RPMI8226 (cell line): ENCODE measurements at regions not wholly inside any gene's neighbourhood (a gene's known extent, or its start where the extent isn't known, plus 50 kb on each side); places are given as distances from the start of the nearest gene placed in this dataset.
"Not testable (repeated sequence)": the region's sequence is repeated elsewhere in the genome, so short reads cannot be mapped to it uniquely, and the experiment has no call there.

Experiments
- DNase-seq: peaks from one replicate; pipeline ENCODE4 v3.0.0-alpha.2; 2015

DNA sequence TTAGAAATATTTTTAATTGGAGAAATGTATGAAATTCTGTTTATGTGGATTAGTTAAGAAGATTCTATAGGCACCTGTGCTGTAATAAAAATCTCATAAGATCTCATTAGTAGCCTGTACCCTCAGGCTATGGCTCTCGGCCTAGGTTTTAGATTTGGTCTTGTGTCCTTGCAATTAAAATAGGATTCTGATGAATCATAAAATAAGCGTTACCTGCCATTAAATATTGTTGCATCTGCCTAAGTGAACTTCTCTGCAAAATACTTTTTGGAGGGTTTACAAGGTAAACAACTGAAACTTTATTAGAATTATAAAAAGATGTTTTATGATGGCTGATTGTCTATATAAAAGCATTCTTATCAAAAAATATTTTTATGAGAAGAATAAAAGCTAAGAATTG lies 804.1 kb upstream of the ANO3 start:
- no peak for DNase-seq

GRCh38 chr11:25529572-25529971 lies 802.4 kb upstream of the ANO3 start:
- no peak for DNase-seq

DNA sequence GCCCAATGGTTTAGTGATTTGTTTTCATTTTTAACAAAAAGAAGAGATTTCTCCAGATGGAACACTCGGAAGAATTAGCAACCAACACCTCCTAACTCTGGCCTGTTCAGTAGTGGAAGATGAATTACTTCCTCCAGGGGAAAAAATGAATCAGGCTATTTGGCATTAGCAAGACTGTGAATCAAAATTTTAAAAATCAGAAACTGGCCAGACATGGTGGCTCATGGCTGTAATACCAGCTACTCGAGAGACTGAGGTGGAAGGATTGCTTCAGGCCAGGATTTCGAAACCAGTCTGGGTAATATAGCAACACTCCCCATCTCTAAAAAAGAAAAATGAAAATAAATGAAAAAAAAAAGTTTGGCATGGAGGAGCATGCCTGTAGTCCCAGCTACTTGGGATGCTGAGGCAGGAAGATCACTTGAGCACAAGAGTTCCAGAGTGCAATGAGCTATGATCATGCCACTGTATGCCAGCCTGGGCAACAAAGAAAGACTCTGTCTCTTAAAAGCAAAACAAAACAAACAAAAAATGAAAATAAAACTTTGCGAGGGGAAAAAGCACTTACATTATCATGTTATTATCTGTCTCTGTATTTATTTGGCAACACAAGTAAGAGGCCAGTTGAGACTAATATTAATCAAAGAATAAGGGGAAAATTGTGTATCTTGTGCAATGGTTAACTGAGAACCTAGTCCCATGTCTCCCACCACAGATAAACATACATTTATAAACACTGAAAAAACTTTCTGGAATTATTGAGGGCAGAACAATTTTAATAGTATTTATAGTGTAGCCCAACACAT lies 796.3 kb upstream of the ANO3 start:
- no peak for DNase-seq

- no peak for DNase-seq
These were observed 795.6 kb upstream of the ANO3 start for GRCh38 chr11:25536289-25536688.

- DNase-seq, result no peak
These were observed 794.5 kb upstream of the ANO3 start for GRCh38 chr11:25537393-25537792.

DNA sequence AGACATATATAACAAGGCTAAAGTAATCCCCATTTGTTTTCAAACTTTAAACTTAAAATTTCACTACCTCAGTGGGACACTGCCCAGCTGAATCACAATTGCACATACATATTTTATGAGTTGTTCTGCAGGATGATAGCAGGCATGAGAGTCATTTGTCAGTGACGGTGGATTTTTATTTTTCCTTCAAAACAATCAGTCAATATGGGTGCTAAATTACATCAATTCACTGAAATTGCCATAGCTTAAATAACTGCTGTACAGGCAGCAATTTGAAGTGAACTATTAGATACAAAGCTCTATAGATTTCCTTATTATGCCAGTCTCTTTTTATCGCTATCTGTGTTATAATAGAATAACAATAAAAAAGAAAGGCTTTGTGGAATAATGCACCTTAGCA lies 784.6 kb upstream of the ANO3 start:
- DNase-seq, result no peak

GRCh38 chr11:25562417-25562816 lies 769.5 kb upstream of the ANO3 start:
- DNase-seq, result no peak

DNA sequence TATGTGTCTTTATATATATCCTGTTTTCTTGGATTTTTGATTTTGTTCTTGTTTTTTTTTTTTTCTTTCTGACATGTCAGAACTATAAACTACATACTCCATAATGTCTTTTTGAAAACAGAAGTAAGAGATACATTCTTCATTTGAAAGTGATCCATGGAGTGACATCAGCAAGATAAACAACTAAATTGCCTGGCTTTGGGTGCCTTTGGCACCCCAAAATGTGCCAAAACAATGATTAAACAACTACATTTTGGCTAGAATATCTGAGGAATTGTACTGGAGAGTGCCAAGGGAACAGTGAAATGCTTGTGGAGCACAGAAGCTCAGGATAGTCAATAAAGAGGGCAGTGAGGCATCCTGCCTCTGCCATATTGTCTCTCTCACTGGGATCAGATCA lies 766.1 kb upstream of the ANO3 start:
- DNase-seq, result no peak

GRCh38 chr11:25566298-25567200 lies 765.4 kb upstream of the ANO3 start:
- DNase-seq, result no peak

- DNase-seq, result no peak
These were observed 755.6 kb upstream of the ANO3 start for GRCh38 chr11:25576320-25576719.

GRCh38 chr11:25579554-25579953 lies 752.4 kb upstream of the ANO3 start:
- not testable (repeated sequence) for DNase-seq

DNA sequence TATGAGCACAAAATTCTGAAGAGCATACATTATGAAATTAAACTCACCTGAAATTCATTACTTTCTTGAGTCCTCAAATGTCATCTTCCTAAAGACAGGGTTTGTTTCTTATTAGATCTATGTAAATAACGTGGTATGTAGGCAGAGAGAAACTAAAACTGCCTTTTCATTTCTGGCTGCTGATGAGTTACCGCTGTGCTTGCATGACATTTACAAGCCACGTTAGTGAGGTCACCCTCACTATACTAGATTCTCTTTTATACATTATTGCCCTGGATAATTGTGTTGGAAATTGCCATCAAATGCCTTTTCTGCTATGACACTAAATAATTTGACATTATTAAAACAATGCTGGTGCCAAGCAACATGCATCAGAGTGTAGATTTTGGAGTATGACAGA lies 748.3 kb upstream of the ANO3 start:
- DNase-seq, result no peak

DNA sequence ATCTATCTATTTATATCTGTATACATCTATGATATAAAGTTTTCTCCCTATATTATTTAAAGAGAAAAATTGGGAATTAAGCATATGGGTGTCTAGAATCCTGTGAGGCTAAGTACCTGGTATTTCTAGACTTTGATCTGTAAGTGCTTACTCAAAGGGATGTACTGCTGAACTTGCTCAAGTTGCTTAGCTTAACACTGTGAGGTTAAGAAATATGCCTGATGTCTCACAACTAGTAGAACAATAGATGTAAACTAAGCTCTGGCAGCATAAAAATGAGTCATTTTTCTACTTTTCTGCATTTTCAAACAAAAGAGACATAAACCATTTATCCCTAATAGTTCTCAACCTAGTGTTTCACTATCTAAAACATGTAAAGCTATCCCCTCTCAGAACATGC lies 744.4 kb upstream of the ANO3 start:
- no peak for DNase-seq

DNA sequence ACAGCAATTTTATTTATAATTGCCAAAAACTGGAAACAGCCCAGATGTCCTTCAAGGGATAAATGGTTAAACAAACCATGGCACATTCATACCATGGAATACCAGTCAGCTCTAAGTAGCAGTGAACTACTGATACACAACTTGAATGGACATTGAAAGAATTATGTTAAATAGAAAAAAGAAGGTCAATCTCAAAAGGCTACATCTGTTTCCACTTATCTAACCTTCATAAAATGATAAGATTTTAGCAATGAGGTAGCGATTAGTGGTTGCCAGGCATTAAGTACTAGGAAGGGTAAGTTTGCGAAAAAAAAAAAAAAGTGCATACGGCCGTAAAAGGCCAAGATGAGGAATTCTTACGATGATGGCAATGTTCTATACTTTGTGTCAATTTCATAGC lies 738.7 kb upstream of the ANO3 start:
- DNase-seq, result no peak

GRCh38 chr11:25596701-25597100 lies 735.2 kb upstream of the ANO3 start:
- DNase-seq, result no peak

DNA sequence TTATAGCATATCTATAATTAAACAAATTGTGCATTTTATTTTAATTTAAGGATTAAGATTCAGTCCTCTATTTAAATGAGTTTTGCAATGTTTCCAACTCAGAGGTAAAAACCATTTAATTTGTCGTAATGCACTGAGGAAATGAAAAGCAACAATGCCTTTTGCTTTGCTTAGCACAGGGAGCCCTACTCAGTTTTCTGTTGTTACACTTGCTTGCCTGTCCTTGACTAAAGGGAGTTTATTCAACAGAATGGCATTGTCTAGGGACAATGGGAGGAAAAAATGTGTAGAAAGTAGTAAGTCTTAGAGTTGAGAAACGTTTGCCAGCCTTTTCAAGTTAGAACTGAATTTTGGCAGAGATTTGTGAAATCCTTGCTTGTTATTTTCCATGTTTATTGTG lies 734.2 kb upstream of the ANO3 start:
- DNase-seq, result no peak

DNA sequence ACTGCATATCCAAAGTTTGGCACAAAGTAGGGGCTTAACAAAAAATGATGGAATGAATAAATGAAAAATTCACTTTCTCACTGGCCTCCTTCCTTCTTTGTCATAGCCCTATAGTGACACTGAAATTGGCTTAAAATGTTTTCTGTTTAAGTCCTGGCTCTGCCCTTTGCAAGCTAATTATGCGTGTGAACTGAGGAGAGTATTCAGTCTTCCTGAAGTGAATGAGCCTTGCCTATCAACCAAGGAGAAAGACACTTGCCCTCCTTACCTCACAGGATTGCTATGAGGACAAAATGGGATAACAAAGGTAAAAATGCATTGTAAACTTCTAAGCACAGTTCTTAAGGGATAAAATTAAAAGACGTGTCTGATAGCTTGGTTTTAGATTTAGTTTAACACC lies 729.8 kb upstream of the ANO3 start:
- no peak for DNase-seq

DNA sequence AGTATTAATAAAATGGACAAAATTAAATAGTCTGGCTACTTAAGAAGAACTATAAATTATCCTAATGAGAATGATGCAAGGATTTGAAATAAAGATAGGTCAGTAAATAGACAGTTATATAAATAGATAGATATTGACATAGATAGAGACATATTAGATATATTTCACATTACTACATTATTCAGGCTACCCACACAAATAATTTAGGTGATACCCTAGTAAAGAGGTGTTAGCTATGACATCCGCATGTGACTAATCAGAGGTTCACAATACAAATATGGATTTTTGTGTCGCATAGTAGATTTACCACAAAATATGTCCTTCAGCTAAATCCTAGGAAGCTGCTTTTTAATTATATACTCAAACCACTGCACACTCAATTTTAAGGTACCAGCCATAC lies 729.0 kb upstream of the ANO3 start:
- DNase-seq, result no peak

GRCh38 chr11:25612806-25613205 lies 719.1 kb upstream of the ANO3 start:
- DNase-seq, result no peak

- DNase-seq, result no peak
These were observed 718.5 kb upstream of the ANO3 start for GRCh38 chr11:25613451-25613850.

DNA sequence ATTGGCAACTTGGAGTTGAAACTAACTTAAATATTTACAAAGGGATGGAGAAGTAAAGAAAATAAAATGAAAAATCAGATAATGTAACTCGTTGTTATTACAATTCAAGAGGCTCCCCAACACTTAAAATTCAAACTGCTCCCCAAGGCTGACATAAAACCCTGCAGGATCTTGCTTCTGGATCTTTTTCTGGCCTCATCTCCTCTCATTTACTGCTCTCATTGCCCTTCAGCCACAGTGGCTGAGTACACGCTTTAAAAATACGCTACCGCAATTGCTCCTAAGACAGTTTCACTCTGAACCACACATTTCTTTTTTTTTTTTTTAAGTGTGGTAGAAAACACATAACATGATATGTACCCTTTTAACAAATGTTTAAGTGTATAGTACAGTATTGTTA lies 718.1 kb upstream of the ANO3 start:
- DNase-seq, result no peak

DNA sequence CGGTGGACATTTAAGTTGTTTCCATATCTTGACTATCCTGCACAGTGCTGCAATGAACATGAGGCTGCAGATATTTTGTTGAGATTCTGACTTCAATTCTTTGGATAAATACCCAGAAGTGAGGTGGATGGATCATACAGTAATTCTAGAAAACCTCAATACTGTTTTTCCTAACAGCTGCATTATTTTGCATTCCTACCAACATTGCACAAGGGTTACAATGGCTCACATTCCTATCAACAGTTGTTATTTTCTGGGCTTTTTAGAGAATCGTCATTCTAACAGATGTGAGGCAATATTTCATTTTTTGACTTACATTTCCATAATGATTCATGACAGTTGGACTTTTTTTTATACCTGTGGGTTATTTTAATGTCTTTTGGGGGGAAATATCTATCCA lies 716.9 kb upstream of the ANO3 start:
- no peak for DNase-seq

DNA sequence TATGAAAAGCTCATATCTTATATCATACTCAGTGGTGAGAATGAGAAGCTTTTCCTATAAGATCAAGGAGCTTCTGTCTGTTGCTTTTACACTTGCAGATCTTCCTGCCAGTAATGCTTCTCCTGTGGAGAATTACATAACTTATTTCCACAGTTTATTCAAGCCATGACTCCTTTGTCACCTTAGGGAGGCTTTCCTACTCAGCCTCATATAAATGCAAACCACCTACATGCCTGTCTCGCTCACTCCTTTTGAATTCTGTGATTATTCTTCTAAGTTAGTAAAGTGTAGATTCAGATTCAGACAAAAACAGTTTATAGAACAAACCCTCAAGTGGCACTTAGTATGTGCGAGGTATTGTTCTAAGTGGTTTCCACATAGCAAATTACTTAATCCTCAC lies 716.1 kb upstream of the ANO3 start:
- DNase-seq, result no peak

- no peak for DNase-seq
These were observed 706.8 kb upstream of the ANO3 start for GRCh38 chr11:25625094-25625493.
